GM21528 (cell line): ENCODE measurements at regions not wholly inside any gene's neighbourhood (a gene's known extent, or its start where the extent isn't known, plus 50 kb on each side); places are given as distances from the start of the nearest gene placed in this dataset.

Source experiments
- ATAC-seq: cut with Tn5 transposase; IDR thresholded peaks from one replicate; pipeline ENCODE4 v1.9.1; 2021; ENCODE audit warnings: mild to moderate bottlenecking, moderate library complexity; ENCODE audit not compliant: unreplicated experiment, low FRiP score

- no peak for ATAC-seq
Measured at GRCh38 chr12:116478243-116478773, 80.9 kb upstream of the MAP1LC3B2 start.

GRCh38 chr12:116480210-116480810, 78.9 kb upstream of the MAP1LC3B2 start:
- no peak for ATAC-seq

GRCh38 chr12:116481726-116482125, 77.5 kb upstream of the MAP1LC3B2 start:
- ATAC-seq = no peak

- ATAC-seq = no peak
Measured at GRCh38 chr12:116482179-116482578, 77.0 kb upstream of the MAP1LC3B2 start.

GRCh38 chr12:116482859-116483258, 76.3 kb upstream of the MAP1LC3B2 start:
- no peak for ATAC-seq

GRCh38 chr12:116483959-116484750, 75.0 kb upstream of the MAP1LC3B2 start:
- no peak for ATAC-seq

GRCh38 chr12:116484807-116485206, 74.4 kb upstream of the MAP1LC3B2 start:
- no peak for ATAC-seq

- no peak for ATAC-seq
Measured at GRCh38 chr12:116489116-116489515, 70.1 kb upstream of the MAP1LC3B2 start.

GRCh38 chr12:116490471-116490870, 68.7 kb upstream of the MAP1LC3B2 start:
- ATAC-seq = no peak

GRCh38 chr12:116492703-116493324, 66.4 kb upstream of the MAP1LC3B2 start:
- ATAC-seq = no peak

- no peak for ATAC-seq
Measured at GRCh38 chr12:116495260-116495659, 63.9 kb upstream of the MAP1LC3B2 start.

- no peak for ATAC-seq
Measured at GRCh38 chr12:116497051-116497591, 62.1 kb upstream of the MAP1LC3B2 start.

GRCh38 chr12:116498471-116498870, 60.7 kb upstream of the MAP1LC3B2 start:
- no peak for ATAC-seq

- no peak for ATAC-seq
Measured at GRCh38 chr12:116502141-116502725, 56.9 kb upstream of the MAP1LC3B2 start.

- no peak for ATAC-seq
Measured at GRCh38 chr12:116502989-116503496, 56.1 kb upstream of the MAP1LC3B2 start.

GRCh38 chr12:116504438-116504837, 54.7 kb upstream of the MAP1LC3B2 start:
- ATAC-seq = no peak

GRCh38 chr12:116506697-116507064, 52.5 kb upstream of the MAP1LC3B2 start:
- no peak for ATAC-seq

GRCh38 chr12:116508145-116509121, 50.7 kb upstream of the MAP1LC3B2 start:
- no peak for ATAC-seq
